ENCODE measurements at regions not wholly inside any gene's neighbourhood (a gene's known extent, or its start where the extent isn't known, plus 50 kb on each side); places are given as distances from the start of the nearest gene placed in this dataset.

DNA sequence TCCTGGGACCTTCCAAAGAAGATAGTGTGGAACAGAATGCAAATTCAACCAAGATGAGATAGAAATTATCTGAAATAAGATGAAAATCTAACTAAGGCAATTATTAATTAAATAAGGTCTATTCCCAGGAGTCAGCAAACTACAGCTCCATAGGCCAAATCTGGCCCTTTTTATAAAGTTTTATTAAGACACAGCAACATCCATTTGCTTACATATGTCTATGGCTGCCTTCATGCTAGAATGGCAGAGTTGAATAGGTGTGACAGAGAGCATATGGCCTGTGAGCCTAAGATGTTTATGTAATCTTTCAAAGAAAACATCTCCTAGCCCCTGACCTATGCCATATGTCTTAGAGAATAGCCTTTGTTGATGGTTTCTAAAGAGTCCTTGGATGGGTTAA, 503.0 kb downstream of the EDEM1 start:
- H3K4me3 Mint-ChIP-seq (ENCODE audit: unreplicated experiment) = no peak overlapping the region
- peaks cover 28% of the 10 kb centered on the region for H3K9me3 Mint-ChIP-seq (ENCODE audit: unreplicated experiment)
- DNase-seq (ENCODE audit: low spot score) = no peak
- TF ChIP-seq, protein P1, sequence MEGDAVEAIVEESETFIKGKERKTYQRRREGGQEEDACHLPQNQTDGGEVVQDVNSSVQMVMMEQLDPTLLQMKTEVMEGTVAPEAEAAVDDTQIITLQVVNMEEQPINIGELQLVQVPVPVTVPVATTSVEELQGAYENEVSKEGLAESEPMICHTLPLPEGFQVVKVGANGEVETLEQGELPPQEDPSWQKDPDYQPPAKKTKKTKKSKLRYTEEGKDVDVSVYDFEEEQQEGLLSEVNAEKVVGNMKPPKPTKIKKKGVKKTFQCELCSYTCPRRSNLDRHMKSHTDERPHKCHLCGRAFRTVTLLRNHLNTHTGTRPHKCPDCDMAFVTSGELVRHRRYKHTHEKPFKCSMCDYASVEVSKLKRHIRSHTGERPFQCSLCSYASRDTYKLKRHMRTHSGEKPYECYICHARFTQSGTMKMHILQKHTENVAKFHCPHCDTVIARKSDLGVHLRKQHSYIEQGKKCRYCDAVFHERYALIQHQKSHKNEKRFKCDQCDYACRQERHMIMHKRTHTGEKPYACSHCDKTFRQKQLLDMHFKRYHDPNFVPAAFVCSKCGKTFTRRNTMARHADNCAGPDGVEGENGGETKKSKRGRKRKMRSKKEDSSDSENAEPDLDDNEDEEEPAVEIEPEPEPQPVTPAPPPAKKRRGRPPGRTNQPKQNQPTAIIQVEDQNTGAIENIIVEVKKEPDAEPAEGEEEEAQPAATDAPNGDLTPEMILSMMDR (IDR thresholded peaks at IDR 0.05; ENCODE audit: unreplicated experiment) = no peak
- H3K27me3 Mint-ChIP-seq (ENCODE audit: unreplicated experiment) = peaks cover 2% of the 10 kb centered on the region
- H3K27ac Mint-ChIP-seq (ENCODE audit: unreplicated experiment) = no peak overlapping the region
- H3K36me3 Mint-ChIP-seq (ENCODE audit: low read depth, unreplicated experiment) = peaks cover 5% of the 10 kb centered on the region
- no peaks in the 10 kb centered on the region for H3K4me1 Mint-ChIP-seq (ENCODE audit: unreplicated experiment)

DNA sequence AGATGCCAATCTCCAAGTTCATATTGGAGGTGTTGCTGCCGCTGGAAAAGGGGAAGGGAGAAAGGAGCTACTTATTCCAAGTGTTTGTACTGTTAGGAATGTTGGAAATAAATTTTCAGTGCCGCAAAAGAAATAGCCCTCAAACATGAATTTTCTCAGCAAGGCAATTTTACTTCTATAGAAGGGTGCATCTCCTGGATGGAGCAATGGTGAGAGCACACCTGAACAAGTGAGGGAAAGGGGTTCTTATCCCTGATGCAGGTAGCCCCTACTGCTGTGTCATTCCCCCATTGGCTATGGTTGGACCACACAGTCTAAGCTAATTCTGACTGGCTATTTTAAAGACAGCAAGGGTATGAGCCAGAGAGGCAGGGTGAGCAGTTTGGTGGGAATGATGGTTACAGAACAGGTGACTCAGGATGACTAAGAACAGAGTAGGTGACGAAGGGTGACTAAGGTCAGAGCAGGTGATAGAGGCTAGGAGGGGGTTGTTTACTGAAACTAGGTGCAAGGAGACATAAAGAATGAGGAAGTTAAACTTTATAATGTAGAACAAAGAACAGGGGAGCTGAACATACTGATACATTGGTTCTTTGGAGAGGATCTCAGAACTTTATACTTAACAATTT, 503.5 kb downstream of the EDEM1 start:
- TF ChIP-seq, protein P1 (IDR thresholded peaks at IDR 0.05; ENCODE audit: unreplicated experiment) = no peak
- DNase-seq (ENCODE audit: low spot score) = no peak
- peaks cover 2% of the 10 kb centered on the region for H3K27me3 Mint-ChIP-seq (ENCODE audit: unreplicated experiment)
- H3K4me1 Mint-ChIP-seq (ENCODE audit: unreplicated experiment) = no peaks in the 10 kb centered on the region
- H3K27ac Mint-ChIP-seq (ENCODE audit: unreplicated experiment) = no peak overlapping the region
- peaks cover 28% of the 10 kb centered on the region for H3K9me3 Mint-ChIP-seq (ENCODE audit: unreplicated experiment)
- peaks cover 5% of the 10 kb centered on the region for H3K36me3 Mint-ChIP-seq (ENCODE audit: low read depth, unreplicated experiment)
- H3K4me3 Mint-ChIP-seq (ENCODE audit: unreplicated experiment) = no peak overlapping the region

DNA sequence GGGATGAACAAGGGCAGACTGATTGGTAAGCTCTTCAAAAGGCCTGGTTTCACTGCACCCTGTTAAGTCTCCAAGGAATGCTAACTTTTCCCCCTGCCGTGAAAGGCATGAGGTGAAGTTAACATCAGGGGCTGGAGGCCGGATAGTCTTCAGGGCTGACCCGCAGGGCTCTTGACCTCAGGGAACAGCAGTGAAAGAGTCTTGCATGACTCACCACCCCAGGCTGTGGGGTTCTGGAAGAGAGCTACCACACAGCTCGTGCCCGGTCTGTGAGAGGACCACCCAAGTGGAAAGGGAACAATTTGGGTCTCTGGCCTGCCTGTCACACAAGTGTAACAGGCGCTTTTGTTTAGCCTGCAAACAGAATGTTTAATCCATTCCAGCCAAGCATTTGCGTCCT, 504.9 kb downstream of the EDEM1 start:
- Mint-ChIP-seq H3K36me3 (ENCODE audit: low read depth, unreplicated experiment) (no peaks in the 10 kb centered on the region), H3K9me3 (ENCODE audit: unreplicated experiment) (peaks cover 17% of the 10 kb centered on the region), H3K27me3 (ENCODE audit: unreplicated experiment) (peaks cover 2% of the 10 kb centered on the region), H3K4me1 (ENCODE audit: unreplicated experiment) (no peaks in the 10 kb centered on the region), H3K4me3 (ENCODE audit: unreplicated experiment) (no peak overlapping the region), H3K27ac (ENCODE audit: unreplicated experiment) (no peak overlapping the region)
- TF ChIP-seq, protein P1 (IDR thresholded peaks at IDR 0.05; ENCODE audit: unreplicated experiment) = no peak
- DNase-seq (ENCODE audit: low spot score) = no peak

- no peaks in the 10 kb centered on the region for H3K4me1 Mint-ChIP-seq (ENCODE audit: unreplicated experiment)
- TF ChIP-seq, protein P1 (IDR thresholded peaks at IDR 0.05; ENCODE audit: unreplicated experiment) = no peak
Measured at GRCh38 chr3:5694266-5694665, 506.8 kb downstream of the EDEM1 start.

DNA sequence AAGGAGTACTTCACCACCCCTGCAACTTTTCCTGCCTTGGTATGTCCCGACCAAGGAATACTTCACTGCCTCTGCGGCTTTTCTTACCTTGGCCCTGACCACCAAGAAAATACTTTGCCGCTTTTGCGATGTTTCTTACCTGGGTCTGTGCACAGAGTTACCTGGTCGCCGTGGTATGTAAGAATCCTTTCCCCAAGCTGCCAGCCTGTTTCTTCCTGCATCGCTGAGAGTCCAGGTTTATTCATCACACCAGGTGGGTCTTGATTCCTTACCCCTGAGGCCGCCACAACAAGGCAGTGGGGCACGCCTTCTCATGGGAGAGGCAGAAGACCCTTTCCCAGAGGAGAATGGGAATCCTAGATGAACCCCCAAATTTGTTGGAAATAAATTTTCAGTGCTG, 511.3 kb downstream of the EDEM1 start:
- no peak overlapping the region for H3K4me3 Mint-ChIP-seq (ENCODE audit: unreplicated experiment)
- H3K4me1 Mint-ChIP-seq (ENCODE audit: unreplicated experiment) = no peaks in the 10 kb centered on the region
- no peaks in the 10 kb centered on the region for H3K36me3 Mint-ChIP-seq (ENCODE audit: low read depth, unreplicated experiment)
- no peak overlapping the region for H3K27ac Mint-ChIP-seq (ENCODE audit: unreplicated experiment)
- TF ChIP-seq, protein P1 (IDR thresholded peaks at IDR 0.05; ENCODE audit: unreplicated experiment) = no peak
- H3K9me3 Mint-ChIP-seq (ENCODE audit: unreplicated experiment) = peaks cover 18% of the 10 kb centered on the region
- no peaks in the 10 kb centered on the region for H3K27me3 Mint-ChIP-seq (ENCODE audit: unreplicated experiment)
- no peak for DNase-seq (ENCODE audit: low spot score)

More at GRCh38 chr3:5694266-5694665, 506.8 kb downstream of the EDEM1 start:
- H3K27me3 Mint-ChIP-seq (ENCODE audit: unreplicated experiment) = peaks cover 1% of the 10 kb centered on the region
- no peak overlapping the region for H3K4me3 Mint-ChIP-seq (ENCODE audit: unreplicated experiment)
- H3K27ac Mint-ChIP-seq (ENCODE audit: unreplicated experiment) = no peak overlapping the region
- H3K36me3 Mint-ChIP-seq (ENCODE audit: low read depth, unreplicated experiment) = no peaks in the 10 kb centered on the region
- no peak for DNase-seq (ENCODE audit: low spot score)
- H3K9me3 Mint-ChIP-seq (ENCODE audit: unreplicated experiment) = peaks cover 16% of the 10 kb centered on the region
